Naive thymus-derived CD4-positive, alpha-beta T cell (primary cell): ENCODE measurements at regions not wholly inside any gene's neighbourhood (a gene's known extent, or its start where the extent isn't known, plus 50 kb on each side); places are given as distances from the start of the nearest gene placed in this dataset.

Experiments used
- ATAC-seq: fragments of 150-1000 bp; cut with Tn5 transposase; 2 replicates; pipeline ENCODE4 v1.10.0; 2021; ENCODE audit warnings: mild to moderate bottlenecking, moderate library complexity
- CTCF ChIA-PET: fragments of 350-600 bp; sonication (Branson Sonifier 250); formaldehyde crosslinking; loops from one replicate; lab custom pipeline; 2021; ENCODE audit warnings: antibody characterized with exemption; lab: Charles Lee
- POLR2A ChIA-PET: fragments of 350-600 bp; sonication (Branson Sonifier 250); formaldehyde crosslinking; loops from one replicate; lab custom pipeline; 2021; ENCODE audit warnings: antibody characterized with exemption, inconsistent platforms; lab: Charles Lee
- DNase-seq, 9 donors: peaks; one replicate each; pipeline versions ENCODE4 v3.0.0 to v3.0.0-alpha.2; 2020 to 2022; ENCODE audit warnings: mixed read lengths in 1 of 9
- H3K27ac ChIP-seq: one replicate; pipeline ENCODE4 v1.7.0; 2013; ENCODE audit warnings: mild to moderate bottlenecking, low read depth, low read length, moderate library complexity
- H3K27me3 ChIP-seq, 2 donors: one replicate each; pipeline ENCODE4 v1.7.0; 2013; ENCODE audit warnings: low read length in 2 of 2, mild to moderate bottlenecking in 2 of 2, moderate library complexity in 2 of 2; ENCODE audit not compliant: control insufficient read depth in 2 of 2, insufficient read depth in 2 of 2
- H3K36me3 ChIP-seq, 3 experiments: 1 replicate in 2 of 3; 2 replicates in 1 of 3; pipeline ENCODE4 v1.7.0; 2013; ENCODE audit warnings: low read length in 3 of 3, mild to moderate bottlenecking in 3 of 3, moderate library complexity in 1 of 3; ENCODE audit not compliant: insufficient read depth in 3 of 3, control insufficient read depth in 2 of 3
- H3K4me1 ChIP-seq, 2 donors: one replicate each; pipeline ENCODE4 v1.7.0; 2013; ENCODE audit warnings: low read length in 2 of 2, mild to moderate bottlenecking in 2 of 2, moderate library complexity in 1 of 2; ENCODE audit not compliant: control insufficient read depth in 2 of 2, insufficient read depth in 2 of 2
- H3K4me3 ChIP-seq: 2 replicates; pipeline ENCODE4 v1.7.0; 2013; ENCODE audit warnings: mild to moderate bottlenecking, low read length
- H3K9me3 ChIP-seq, 3 experiments: 1 replicate in 2 of 3; 2 replicates in 1 of 3; pipeline ENCODE4 v1.7.0; 2013; ENCODE audit warnings: low read length in 3 of 3; ENCODE audit not compliant: control insufficient read depth in 2 of 3
- H3K27ac Mint-ChIP-seq, 9 donors: one replicate each; pipeline ENCODE4 v1.8.0; 2020 to 2022; ENCODE audit warnings: mixed read lengths in 9 of 9, mild to moderate bottlenecking in 8 of 9, moderate library complexity in 5 of 9, inconsistent platforms in 2 of 9
- H3K27me3 Mint-ChIP-seq, 5 donors: one replicate each; pipeline ENCODE4 v1.8.0; 2021 to 2022; ENCODE audit warnings: mixed read lengths in 5 of 5, mild to moderate bottlenecking in 1 of 5
- H3K36me3 Mint-ChIP-seq, 5 donors: one replicate each; pipeline ENCODE4 v1.8.0; 2020 to 2022; ENCODE audit warnings: mixed read lengths in 5 of 5, mild to moderate bottlenecking in 3 of 5, inconsistent platforms in 1 of 5
- H3K4me1 Mint-ChIP-seq, 7 donors: one replicate each; pipeline ENCODE4 v1.8.0; 2020 to 2022; ENCODE audit warnings: mixed read lengths in 7 of 7, mild to moderate bottlenecking in 3 of 7, inconsistent platforms in 1 of 7
- H3K4me3 Mint-ChIP-seq, 10 donors: one replicate each; pipeline ENCODE4 v1.8.0; 2020 to 2022; ENCODE audit warnings: mild to moderate bottlenecking in 10 of 10, mixed read lengths in 10 of 10, moderate library complexity in 6 of 10, inconsistent platforms in 2 of 10
- H3K9me3 Mint-ChIP-seq, 11 donors: one replicate each; pipeline ENCODE4 v1.8.0; 2020 to 2022; ENCODE audit warnings: mixed read lengths in 11 of 11, mild to moderate bottlenecking in 4 of 11, inconsistent platforms in 1 of 11, moderate library complexity in 1 of 11
- intact Hi-C, 2 donors: fragments of 100-400 bp; cut with micrococcal nuclease; formaldehyde crosslinking; loops; one replicate each; pipeline ENCODE4 v1.15.1; 2023

GRCh38 chr9:26205261-26205660 is 527.0 kb upstream of the TUSC1 start:
- intact Hi-C loops: no loop called here
- H3K27me3 ChIP-seq: no peaks in the 10 kb centered on the region
- Mint-ChIP-seq H3K36me3 (no peaks in the 10 kb centered on the region), H3K4me1 (no peaks in the 10 kb centered on the region), H3K9me3 (peaks cover 0 to 15% (median 3%) of the 10 kb centered on the region in 11 donors), H3K27ac (no peak overlapping the region), H3K27me3 (no peaks in the 10 kb centered on the region), H3K4me3 (no peak overlapping the region)
- no peaks in the 10 kb centered on the region for H3K36me3 ChIP-seq
- no peaks in the 10 kb centered on the region for H3K4me1 ChIP-seq
- H3K27ac ChIP-seq: no peak overlapping the region
- ATAC-seq (no peak), DNase-seq (no peak)
- H3K9me3 ChIP-seq: no peaks in the 10 kb centered on the region
- POLR2A ChIA-PET: no interaction called here
- H3K4me3 ChIP-seq: no peak overlapping the region
- CTCF ChIA-PET: no interaction called here

DNA sequence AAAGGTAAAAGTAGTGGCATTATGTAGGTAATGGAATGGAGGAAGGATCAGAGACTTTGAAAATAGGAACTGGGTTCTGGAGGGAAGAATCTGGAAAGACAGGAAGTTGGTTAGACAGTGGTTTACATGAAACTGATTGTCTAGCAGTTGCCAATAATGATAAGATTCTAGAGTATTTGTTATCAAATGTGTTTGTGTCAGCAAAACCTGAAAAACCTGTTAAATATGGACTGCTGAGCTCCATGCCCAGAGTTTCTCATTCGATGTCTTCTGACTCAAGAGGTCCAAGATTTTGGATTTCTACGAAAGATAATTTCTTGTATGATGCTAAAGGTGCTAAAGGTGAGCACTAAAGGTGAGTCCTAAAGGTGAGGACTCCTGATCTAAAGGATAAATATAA is 515.0 kb upstream of the TUSC1 start:
- ChIA-PET CTCF (no interaction called here), POLR2A (no interaction called here)
- Mint-ChIP-seq H3K27ac (no peak overlapping the region), H3K9me3 (peaks cover 4 to 40% (median 16%) of the 10 kb centered on the region in 11 donors), H3K4me1 (no peaks in the 10 kb centered on the region), H3K27me3 (no peaks in the 10 kb centered on the region), H3K4me3 (no peak overlapping the region), H3K36me3 (no peaks in the 10 kb centered on the region)
- DNase-seq: no peak
- intact Hi-C loops: no loop called here
- H3K27me3 ChIP-seq: no peaks in the 10 kb centered on the region
- no peaks in the 10 kb centered on the region for H3K36me3 ChIP-seq
- peaks cover 0 to 16% (median 0%) of the 10 kb centered on the region in 3 experiments for H3K9me3 ChIP-seq
- ATAC-seq: no peak
- no peaks in the 10 kb centered on the region for H3K4me1 ChIP-seq
- no peak overlapping the region for H3K4me3 ChIP-seq
- H3K27ac ChIP-seq: no peak overlapping the region

DNA sequence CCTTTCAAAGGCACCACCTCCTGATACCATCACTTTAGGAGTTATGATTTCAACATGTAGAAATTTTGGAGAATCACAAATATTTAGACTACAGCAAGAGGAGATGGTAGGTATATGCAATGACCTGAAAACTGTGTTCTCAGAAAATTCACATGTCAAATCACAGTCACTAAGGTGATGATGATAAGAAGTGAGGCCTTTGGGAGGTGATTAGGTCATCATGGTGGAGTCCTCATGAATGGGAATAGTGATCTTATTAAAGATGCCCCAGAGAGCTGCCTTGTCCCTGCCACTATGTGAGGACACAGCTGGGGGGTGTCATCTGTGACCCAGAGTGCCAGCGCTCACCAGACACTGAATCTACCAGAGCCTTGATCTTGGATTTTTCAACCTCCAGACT is 513.5 kb upstream of the TUSC1 start:
- H3K27ac Mint-ChIP-seq: no peak overlapping the region
- Histone ChIP-seq H3K36me3 (no peaks in the 10 kb centered on the region), H3K4me1 (no peaks in the 10 kb centered on the region), H3K4me3 (no peak overlapping the region), H3K27ac (no peak overlapping the region), H3K9me3 (peaks cover 0 to 19% (median 0%) of the 10 kb centered on the region in 3 experiments), H3K27me3 (no peaks in the 10 kb centered on the region)
- POLR2A ChIA-PET: no interaction called here
- H3K4me3 Mint-ChIP-seq: no peak overlapping the region
- peaks cover 4 to 52% (median 19%) of the 10 kb centered on the region in 11 donors for H3K9me3 Mint-ChIP-seq
- CTCF ChIA-PET: no interaction called here
- no peaks in the 10 kb centered on the region for H3K36me3 Mint-ChIP-seq
- H3K27me3 Mint-ChIP-seq: no peaks in the 10 kb centered on the region
- DNase-seq (no peak), ATAC-seq (no peak)
- H3K4me1 Mint-ChIP-seq: no peaks in the 10 kb centered on the region
- intact Hi-C loops: no loop called here

DNA sequence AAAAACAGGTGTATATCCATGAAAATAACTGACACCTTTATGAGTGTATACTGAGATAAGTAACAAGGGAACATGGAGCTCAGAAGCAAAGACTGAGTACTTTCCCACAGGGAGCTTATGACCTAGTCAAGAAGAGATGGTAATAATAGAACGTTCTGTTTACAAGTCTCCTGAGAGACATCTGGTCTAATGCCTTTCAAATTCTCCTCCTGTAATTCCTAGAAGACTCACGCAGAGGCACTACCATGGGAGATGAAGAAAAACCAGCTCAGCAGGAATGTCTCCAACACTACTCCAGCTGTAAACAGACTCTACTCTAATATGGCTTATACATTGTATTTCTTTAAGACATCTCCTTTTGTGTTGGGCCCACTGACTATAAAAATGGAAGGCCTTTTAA is 503.6 kb upstream of the TUSC1 start:
- POLR2A ChIA-PET: no interaction called here
- H3K4me1 ChIP-seq: no peaks in the 10 kb centered on the region
- no peak overlapping the region for H3K4me3 Mint-ChIP-seq
- no peaks in the 10 kb centered on the region for H3K36me3 ChIP-seq
- H3K9me3 Mint-ChIP-seq: peaks cover 0 to 16% (median 7%) of the 10 kb centered on the region in 11 donors
- no peaks in the 10 kb centered on the region for H3K4me1 Mint-ChIP-seq
- intact Hi-C loops: no loop called here
- ATAC-seq (no peak), DNase-seq (no peak)
- CTCF ChIA-PET: no interaction called here
- no peaks in the 10 kb centered on the region for H3K9me3 ChIP-seq
- H3K4me3 ChIP-seq: no peak overlapping the region
- H3K27me3 ChIP-seq: no peaks in the 10 kb centered on the region
- H3K36me3 Mint-ChIP-seq: no peaks in the 10 kb centered on the region
- no peak overlapping the region for H3K27ac Mint-ChIP-seq
- H3K27me3 Mint-ChIP-seq: no peaks in the 10 kb centered on the region
- no peak overlapping the region for H3K27ac ChIP-seq

DNA sequence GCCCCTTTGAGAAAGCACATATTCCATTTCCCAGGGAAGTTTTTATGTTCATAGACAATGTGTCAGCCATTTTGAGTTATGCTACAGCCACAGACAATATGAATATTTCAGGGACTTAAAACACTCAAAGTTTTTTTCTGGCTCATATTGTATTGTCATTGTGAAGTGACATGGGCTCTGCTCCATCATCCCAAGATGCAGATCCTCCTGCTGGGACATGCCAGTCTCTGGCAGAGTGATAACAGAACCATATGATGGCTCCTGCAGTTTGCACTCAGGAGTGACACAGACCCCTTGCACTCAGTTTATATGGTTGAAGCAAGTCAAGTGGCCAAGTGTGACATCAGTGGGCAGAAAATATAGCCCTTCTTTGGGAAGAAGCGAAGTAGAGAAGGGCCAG is 498.4 kb upstream of the TUSC1 start:
- no peak for ATAC-seq
- no peaks in the 10 kb centered on the region for H3K36me3 Mint-ChIP-seq
- POLR2A ChIA-PET: no interaction called here

GRCh38 chr9:26175264-26175663 is 497.0 kb upstream of the TUSC1 start:
- no peaks in the 10 kb centered on the region for H3K4me1 ChIP-seq
- Mint-ChIP-seq H3K4me1 (no peaks in the 10 kb centered on the region), H3K27ac (no peak overlapping the region), H3K27me3 (no peaks in the 10 kb centered on the region), H3K4me3 (no peak overlapping the region), H3K9me3 (peaks cover 0 to 11% (median 5%) of the 10 kb centered on the region in 11 donors), H3K36me3 (no peaks in the 10 kb centered on the region)
- no peaks in the 10 kb centered on the region for H3K9me3 ChIP-seq
- H3K36me3 ChIP-seq: no peaks in the 10 kb centered on the region
- no peak for ATAC-seq
- no peak overlapping the region for H3K27ac ChIP-seq
- intact Hi-C loops: no loop called here
- H3K27me3 ChIP-seq: no peaks in the 10 kb centered on the region
- no peak for DNase-seq
- ChIA-PET CTCF (no interaction called here), POLR2A (no interaction called here)
- no peak overlapping the region for H3K4me3 ChIP-seq

More for the DNA sequence above, 498.4 kb upstream of the TUSC1 start:
- H3K9me3 ChIP-seq: no peaks in the 10 kb centered on the region
- H3K9me3 Mint-ChIP-seq: peaks cover 0 to 15% (median 5%) of the 10 kb centered on the region in 11 donors
- no peaks in the 10 kb centered on the region for H3K36me3 ChIP-seq
- H3K4me3 Mint-ChIP-seq: no peak overlapping the region
- intact Hi-C loops: no loop called here
- CTCF ChIA-PET: no interaction called here
- H3K4me1 ChIP-seq: no peaks in the 10 kb centered on the region
- H3K4me3 ChIP-seq: no peak overlapping the region
- no peaks in the 10 kb centered on the region for H3K27me3 ChIP-seq
- no peaks in the 10 kb centered on the region for H3K4me1 Mint-ChIP-seq
- no peak overlapping the region for H3K27ac Mint-ChIP-seq
- H3K27ac ChIP-seq: no peak overlapping the region
- no peaks in the 10 kb centered on the region for H3K27me3 Mint-ChIP-seq
- no peak for DNase-seq

DNA sequence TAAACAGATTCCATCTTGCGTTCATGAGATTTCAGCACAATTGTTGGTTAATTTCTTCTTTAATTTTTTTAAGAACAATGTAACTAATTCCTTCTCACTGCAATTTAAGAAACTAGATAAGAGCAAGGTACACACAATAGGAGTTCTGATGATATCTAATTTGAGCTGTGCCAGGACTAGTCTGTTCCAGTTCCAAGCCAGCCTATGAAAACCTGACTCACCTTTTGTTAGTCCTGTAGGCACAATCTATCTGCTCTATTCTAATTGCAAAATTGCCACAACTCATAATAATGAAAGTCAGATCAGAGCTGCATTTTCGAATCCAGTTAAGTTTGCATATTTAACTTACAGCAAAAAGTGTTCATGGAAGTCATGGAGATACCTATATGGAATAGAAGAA is 494.1 kb upstream of the TUSC1 start:
- CTCF ChIA-PET: no interaction called here

More for the DNA sequence above, 494.1 kb upstream of the TUSC1 start:
- H3K27me3 Mint-ChIP-seq: no peaks in the 10 kb centered on the region
- no peak for ATAC-seq
- no peak for DNase-seq
- H3K4me1 ChIP-seq: no peaks in the 10 kb centered on the region
- H3K27me3 ChIP-seq: no peaks in the 10 kb centered on the region
- H3K36me3 ChIP-seq: no peaks in the 10 kb centered on the region
- H3K9me3 ChIP-seq: no peaks in the 10 kb centered on the region
- intact Hi-C loops: no loop called here
- POLR2A ChIA-PET: no interaction called here
- H3K4me3 Mint-ChIP-seq: no peak overlapping the region
- no peak overlapping the region for H3K27ac ChIP-seq
- H3K27ac Mint-ChIP-seq: no peak overlapping the region
- no peaks in the 10 kb centered on the region for H3K4me1 Mint-ChIP-seq
- H3K36me3 Mint-ChIP-seq: no peaks in the 10 kb centered on the region
- peaks cover 0 to 16% (median 6%) of the 10 kb centered on the region in 11 donors for H3K9me3 Mint-ChIP-seq
- no peak overlapping the region for H3K4me3 ChIP-seq
